Activated naive CD4-positive, alpha-beta T cell treated with anti-CD3 and anti-CD28 coated beads, Interleukin-2, amount 50 U/mL, for 24 hours (primary cell): ENCODE measurements at regions not wholly inside any gene's neighbourhood (a gene's known extent, or its start where the extent isn't known, plus 50 kb on each side); places are given as distances from the start of the nearest gene placed in this dataset.

Experiments used
- H3K27ac Mint-ChIP-seq: one replicate; pipeline ENCODE4 v1.8.0; 2021; ENCODE audit warnings: mild to moderate bottlenecking, mixed read lengths
- H3K27me3 Mint-ChIP-seq: one replicate; pipeline ENCODE4 v1.8.0; 2021; ENCODE audit warnings: mixed read lengths
- H3K36me3 Mint-ChIP-seq: one replicate; pipeline ENCODE4 v1.8.0; 2021; ENCODE audit warnings: mixed read lengths
- H3K4me1 Mint-ChIP-seq: one replicate; pipeline ENCODE4 v1.8.0; 2021; ENCODE audit warnings: mixed read lengths
- H3K4me3 Mint-ChIP-seq: one replicate; pipeline ENCODE4 v1.8.0; 2021; ENCODE audit warnings: mild to moderate bottlenecking, mixed read lengths
- H3K9me3 Mint-ChIP-seq: one replicate; pipeline ENCODE4 v1.8.0; 2021; ENCODE audit warnings: mixed read lengths

- Mint-ChIP-seq H3K27ac (no peak overlapping the region), H3K36me3 (no peaks in the 10 kb centered on the region), H3K9me3 (no peaks in the 10 kb centered on the region), H3K4me3 (no peak overlapping the region), H3K4me1 (no peaks in the 10 kb centered on the region), H3K27me3 (no peaks in the 10 kb centered on the region)
Observed at GRCh38 chrX:43560247-43560946, 95.7 kb upstream of the MAOA start.

GRCh38 chrX:43562372-43562771 is 93.7 kb upstream of the MAOA start:
- Mint-ChIP-seq H3K27ac (no peak overlapping the region), H3K36me3 (no peaks in the 10 kb centered on the region), H3K9me3 (no peaks in the 10 kb centered on the region), H3K4me1 (no peaks in the 10 kb centered on the region), H3K27me3 (no peaks in the 10 kb centered on the region), H3K4me3 (no peak overlapping the region)

- Mint-ChIP-seq H3K36me3 (no peaks in the 10 kb centered on the region), H3K27me3 (peaks cover 1% of the 10 kb centered on the region), H3K4me3 (no peak overlapping the region), H3K27ac (no peak overlapping the region), H3K4me1 (no peaks in the 10 kb centered on the region), H3K9me3 (no peaks in the 10 kb centered on the region)
Observed at GRCh38 chrX:43564953-43565352, 91.1 kb upstream of the MAOA start.

GRCh38 chrX:43566170-43566569 is 89.9 kb upstream of the MAOA start:
- no peak overlapping the region for H3K4me3 Mint-ChIP-seq
- no peak overlapping the region for H3K27ac Mint-ChIP-seq
- peaks cover 1% of the 10 kb centered on the region for H3K27me3 Mint-ChIP-seq
- H3K4me1 Mint-ChIP-seq: no peaks in the 10 kb centered on the region
- H3K36me3 Mint-ChIP-seq: no peaks in the 10 kb centered on the region
- no peaks in the 10 kb centered on the region for H3K9me3 Mint-ChIP-seq

- H3K27me3 Mint-ChIP-seq: peaks cover 3% of the 10 kb centered on the region
- H3K27ac Mint-ChIP-seq: no peak overlapping the region
- no peaks in the 10 kb centered on the region for H3K9me3 Mint-ChIP-seq
- H3K4me3 Mint-ChIP-seq: no peak overlapping the region
- no peaks in the 10 kb centered on the region for H3K4me1 Mint-ChIP-seq
- H3K36me3 Mint-ChIP-seq: no peaks in the 10 kb centered on the region
Observed at GRCh38 chrX:43573441-43574015, 82.6 kb upstream of the MAOA start.

GRCh38 chrX:43580621-43581020 is 75.5 kb upstream of the MAOA start:
- H3K27me3 Mint-ChIP-seq: peaks cover 4% of the 10 kb centered on the region

GRCh38 chrX:43581167-43581566 is 74.9 kb upstream of the MAOA start:
- Mint-ChIP-seq H3K4me3 (no peak overlapping the region), H3K4me1 (no peaks in the 10 kb centered on the region), H3K27ac (no peak overlapping the region), H3K36me3 (no peaks in the 10 kb centered on the region), H3K9me3 (no peaks in the 10 kb centered on the region), H3K27me3 (peaks cover 4% of the 10 kb centered on the region)

More at GRCh38 chrX:43580621-43581020, 75.5 kb upstream of the MAOA start:
- Mint-ChIP-seq H3K36me3 (no peaks in the 10 kb centered on the region), H3K4me1 (no peaks in the 10 kb centered on the region), H3K4me3 (no peak overlapping the region), H3K9me3 (no peaks in the 10 kb centered on the region), H3K27ac (no peak overlapping the region)

- Mint-ChIP-seq H3K4me3 (no peak overlapping the region), H3K4me1 (no peaks in the 10 kb centered on the region), H3K36me3 (no peaks in the 10 kb centered on the region), H3K9me3 (no peaks in the 10 kb centered on the region), H3K27ac (no peak overlapping the region), H3K27me3 (peaks cover 4% of the 10 kb centered on the region)
Observed at GRCh38 chrX:43581888-43582539, 74.1 kb upstream of the MAOA start.

- Mint-ChIP-seq H3K4me3 (no peak overlapping the region), H3K9me3 (no peaks in the 10 kb centered on the region), H3K36me3 (no peaks in the 10 kb centered on the region), H3K27ac (no peak overlapping the region), H3K4me1 (no peaks in the 10 kb centered on the region), H3K27me3 (peaks cover 4% of the 10 kb centered on the region)
Observed at GRCh38 chrX:43582540-43582913, 73.6 kb upstream of the MAOA start.

- H3K4me1 Mint-ChIP-seq: no peaks in the 10 kb centered on the region
- no peak overlapping the region for H3K27ac Mint-ChIP-seq
- no peaks in the 10 kb centered on the region for H3K36me3 Mint-ChIP-seq
- H3K9me3 Mint-ChIP-seq: no peaks in the 10 kb centered on the region
- H3K27me3 Mint-ChIP-seq: peaks cover 1% of the 10 kb centered on the region
- H3K4me3 Mint-ChIP-seq: no peak overlapping the region
Observed at GRCh38 chrX:43585922-43586321, 70.2 kb upstream of the MAOA start.

GRCh38 chrX:43586830-43587229 is 69.3 kb upstream of the MAOA start:
- H3K4me3 Mint-ChIP-seq: no peak overlapping the region
- H3K27ac Mint-ChIP-seq: no peak overlapping the region

GRCh38 chrX:43589735-43590134 is 66.4 kb upstream of the MAOA start:
- peaks cover 1% of the 10 kb centered on the region for H3K27me3 Mint-ChIP-seq
- no peak overlapping the region for H3K27ac Mint-ChIP-seq

More at GRCh38 chrX:43586830-43587229, 69.3 kb upstream of the MAOA start:
- H3K9me3 Mint-ChIP-seq: no peaks in the 10 kb centered on the region
- peaks cover 1% of the 10 kb centered on the region for H3K27me3 Mint-ChIP-seq
- no peaks in the 10 kb centered on the region for H3K4me1 Mint-ChIP-seq
- H3K36me3 Mint-ChIP-seq: no peaks in the 10 kb centered on the region

GRCh38 chrX:43590150-43590549 is 65.9 kb upstream of the MAOA start:
- Mint-ChIP-seq H3K27me3 (peaks cover 1% of the 10 kb centered on the region), H3K4me1 (no peaks in the 10 kb centered on the region), H3K27ac (no peak overlapping the region), H3K9me3 (no peaks in the 10 kb centered on the region), H3K36me3 (no peaks in the 10 kb centered on the region), H3K4me3 (no peak overlapping the region)

More at GRCh38 chrX:43589735-43590134, 66.4 kb upstream of the MAOA start:
- Mint-ChIP-seq H3K4me1 (no peaks in the 10 kb centered on the region), H3K36me3 (no peaks in the 10 kb centered on the region), H3K9me3 (no peaks in the 10 kb centered on the region), H3K4me3 (no peak overlapping the region)

GRCh38 chrX:43592597-43592996 is 63.5 kb upstream of the MAOA start:
- Mint-ChIP-seq H3K27ac (no peak overlapping the region), H3K27me3 (no peaks in the 10 kb centered on the region), H3K4me3 (no peak overlapping the region), H3K9me3 (no peaks in the 10 kb centered on the region), H3K4me1 (peaks cover 4% of the 10 kb centered on the region), H3K36me3 (no peaks in the 10 kb centered on the region)

- no peak overlapping the region for H3K27ac Mint-ChIP-seq
- H3K27me3 Mint-ChIP-seq: no peaks in the 10 kb centered on the region
- no peak overlapping the region for H3K4me3 Mint-ChIP-seq
- H3K9me3 Mint-ChIP-seq: no peaks in the 10 kb centered on the region
- H3K36me3 Mint-ChIP-seq: no peaks in the 10 kb centered on the region
- H3K4me1 Mint-ChIP-seq: peaks cover 4% of the 10 kb centered on the region
Observed at GRCh38 chrX:43595931-43596330, 60.2 kb upstream of the MAOA start.

GRCh38 chrX:43604753-43605152 is 51.3 kb upstream of the MAOA start:
- no peaks in the 10 kb centered on the region for H3K36me3 Mint-ChIP-seq
- H3K27ac Mint-ChIP-seq: no peak overlapping the region
- H3K4me3 Mint-ChIP-seq: no peak overlapping the region
- no peaks in the 10 kb centered on the region for H3K9me3 Mint-ChIP-seq
- H3K27me3 Mint-ChIP-seq: no peaks in the 10 kb centered on the region
- H3K4me1 Mint-ChIP-seq: no peaks in the 10 kb centered on the region
